Endothelial cell (in vitro differentiated cells): ENCODE measurements at regions not wholly inside any gene's neighbourhood (a gene's known extent, or its start where the extent isn't known, plus 50 kb on each side); places are given as distances from the start of the nearest gene placed in this dataset.

Source experiments
- DNase-seq: peaks from one replicate; pipeline ENCODE4 v3.0.0; 2021; ENCODE audit warnings: low spot score
- H3K27ac Mint-ChIP-seq: one replicate; pipeline ENCODE4 v1.8.0; 2021; ENCODE audit warnings: mixed read lengths, inconsistent platforms; ENCODE audit not compliant: unreplicated experiment
- H3K27me3 Mint-ChIP-seq: one replicate; pipeline ENCODE4 v1.8.0; 2021; ENCODE audit warnings: mild to moderate bottlenecking, moderate library complexity, mixed read lengths, inconsistent platforms; ENCODE audit not compliant: unreplicated experiment
- H3K36me3 Mint-ChIP-seq: one replicate; pipeline ENCODE4 v1.8.0; 2021; ENCODE audit warnings: mild to moderate bottlenecking, low read depth, mixed read lengths, inconsistent platforms; ENCODE audit not compliant: unreplicated experiment
- H3K4me1 Mint-ChIP-seq: one replicate; pipeline ENCODE4 v1.8.0; 2021; ENCODE audit warnings: mild to moderate bottlenecking, mixed read lengths, inconsistent platforms; ENCODE audit not compliant: unreplicated experiment
- H3K4me3 Mint-ChIP-seq: one replicate; pipeline ENCODE4 v1.8.0; 2021; ENCODE audit warnings: mild to moderate bottlenecking, mixed read lengths, inconsistent platforms; ENCODE audit not compliant: unreplicated experiment
- H3K9me3 Mint-ChIP-seq: one replicate; pipeline ENCODE4 v1.8.0; 2021; ENCODE audit warnings: mixed read lengths, inconsistent platforms; ENCODE audit not compliant: unreplicated experiment
- TF ChIP-seq, protein P1 (sequence below): fragments of 200-600 bp; sonication (generic); IDR thresholded peaks from one replicate; pipeline ENCODE4 v1.5.0; 2021; ENCODE audit warnings: antibody characterized with exemption; ENCODE audit not compliant: unreplicated experiment

DNA sequence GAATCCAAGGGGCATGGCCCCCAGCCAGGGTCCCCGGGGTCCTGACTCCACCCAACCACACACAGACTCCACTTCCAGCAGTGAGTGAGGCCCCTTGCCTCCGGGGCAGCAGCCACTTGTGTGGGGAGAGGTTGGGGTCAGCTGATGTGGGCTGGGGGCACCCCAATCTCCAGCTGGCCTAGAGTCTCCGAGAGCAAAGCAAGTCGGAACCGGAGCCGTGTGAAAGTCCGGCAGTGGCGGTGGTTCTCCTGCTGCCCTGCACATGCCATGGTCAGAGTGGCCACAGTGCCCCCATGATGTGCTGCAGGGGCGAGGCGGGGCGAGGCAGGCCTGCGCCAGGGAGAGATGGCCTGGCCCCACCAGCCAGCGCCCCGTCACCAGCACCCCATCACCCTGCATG is 74.6 kb downstream of the PDGFA start:
- TF ChIP-seq, protein P1, sequence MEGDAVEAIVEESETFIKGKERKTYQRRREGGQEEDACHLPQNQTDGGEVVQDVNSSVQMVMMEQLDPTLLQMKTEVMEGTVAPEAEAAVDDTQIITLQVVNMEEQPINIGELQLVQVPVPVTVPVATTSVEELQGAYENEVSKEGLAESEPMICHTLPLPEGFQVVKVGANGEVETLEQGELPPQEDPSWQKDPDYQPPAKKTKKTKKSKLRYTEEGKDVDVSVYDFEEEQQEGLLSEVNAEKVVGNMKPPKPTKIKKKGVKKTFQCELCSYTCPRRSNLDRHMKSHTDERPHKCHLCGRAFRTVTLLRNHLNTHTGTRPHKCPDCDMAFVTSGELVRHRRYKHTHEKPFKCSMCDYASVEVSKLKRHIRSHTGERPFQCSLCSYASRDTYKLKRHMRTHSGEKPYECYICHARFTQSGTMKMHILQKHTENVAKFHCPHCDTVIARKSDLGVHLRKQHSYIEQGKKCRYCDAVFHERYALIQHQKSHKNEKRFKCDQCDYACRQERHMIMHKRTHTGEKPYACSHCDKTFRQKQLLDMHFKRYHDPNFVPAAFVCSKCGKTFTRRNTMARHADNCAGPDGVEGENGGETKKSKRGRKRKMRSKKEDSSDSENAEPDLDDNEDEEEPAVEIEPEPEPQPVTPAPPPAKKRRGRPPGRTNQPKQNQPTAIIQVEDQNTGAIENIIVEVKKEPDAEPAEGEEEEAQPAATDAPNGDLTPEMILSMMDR, result no peak
- Mint-ChIP-seq H3K36me3 (no peaks in the 10 kb centered on the region), H3K27ac (no peak overlapping the region), H3K9me3 (no peaks in the 10 kb centered on the region), H3K4me3 (no peak overlapping the region), H3K4me1 (no peaks in the 10 kb centered on the region), H3K27me3 (peaks cover 7% of the 10 kb centered on the region)
- DNase-seq, result no peak

DNA sequence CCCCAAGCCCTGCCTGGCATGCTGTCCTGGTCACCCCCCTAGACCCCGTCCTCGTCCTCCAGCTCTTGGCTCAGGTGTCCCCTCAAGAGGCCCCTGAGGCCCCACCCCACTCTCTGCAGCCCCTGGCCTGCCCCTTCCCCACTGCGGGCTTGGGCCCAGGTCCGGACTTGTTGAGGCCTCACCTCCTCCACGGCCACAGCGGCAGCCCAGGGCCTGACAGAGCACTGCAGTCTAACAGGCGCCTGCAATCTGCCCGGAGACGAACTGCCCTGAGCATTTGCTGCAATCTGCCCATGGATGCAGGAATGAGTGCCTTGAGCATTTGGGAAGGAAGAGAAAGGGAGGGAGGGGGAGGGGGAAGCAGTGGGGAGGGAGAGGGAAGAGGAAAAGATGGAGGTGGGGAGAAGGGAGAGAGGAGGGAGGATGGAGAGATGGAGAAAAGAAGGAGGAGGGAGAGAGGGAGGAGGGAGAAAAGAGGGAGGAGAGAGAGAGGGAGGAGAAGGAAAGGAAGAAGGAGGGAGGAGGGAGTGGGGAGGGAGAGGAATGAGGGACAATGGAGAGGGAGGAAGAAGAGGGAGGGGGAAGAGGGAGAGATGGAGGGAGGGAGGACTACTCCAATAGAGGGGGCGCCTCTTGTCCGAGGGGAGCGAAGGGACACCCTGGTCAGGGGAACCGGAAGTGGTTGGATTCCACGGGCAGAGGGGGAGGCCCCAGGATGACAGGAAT is 73.9 kb downstream of the PDGFA start:
- Mint-ChIP-seq H3K4me1 (no peaks in the 10 kb centered on the region), H3K27me3 (peaks cover 7% of the 10 kb centered on the region), H3K4me3 (no peak overlapping the region), H3K36me3 (no peaks in the 10 kb centered on the region), H3K9me3 (no peaks in the 10 kb centered on the region), H3K27ac (no peak overlapping the region)
- TF ChIP-seq, protein P1, result no peak
- no peak for DNase-seq

- H3K36me3 Mint-ChIP-seq, result no peaks in the 10 kb centered on the region
- no peak overlapping the region for H3K4me3 Mint-ChIP-seq
- H3K27me3 Mint-ChIP-seq, result peaks cover 11% of the 10 kb centered on the region
- no peaks in the 10 kb centered on the region for H3K4me1 Mint-ChIP-seq
- no peaks in the 10 kb centered on the region for H3K9me3 Mint-ChIP-seq
- no peak overlapping the region for H3K27ac Mint-ChIP-seq
- no peak for DNase-seq
- TF ChIP-seq, protein P1, result no peak
These were observed 73.2 kb downstream of the PDGFA start for GRCh38 chr7:446289-446935.
